Activated CD4-positive, alpha-beta memory T cell treated with anti-CD3 and anti-CD28 coated beads for 36 hours (primary cell): ENCODE measurements at regions not wholly inside any gene's neighbourhood (a gene's known extent, or its start where the extent isn't known, plus 50 kb on each side); places are given as distances from the start of the nearest gene placed in this dataset.
"Not testable (repeated sequence)": the region's sequence is repeated elsewhere in the genome, so short reads cannot be mapped to it uniquely, and the experiment has no call there.

Source experiments
- CTCF ChIA-PET: fragments of 350-600 bp; sonication (Branson Sonifier 250); formaldehyde crosslinking; loops from one replicate; lab custom pipeline; 2021; ENCODE audit warnings: antibody characterized with exemption, inconsistent platforms; lab: Charles Lee
- POLR2A ChIA-PET: fragments of 350-600 bp; sonication (Branson Sonifier 250); formaldehyde crosslinking; loops from one replicate; lab custom pipeline; 2021; ENCODE audit warnings: antibody characterized with exemption; lab: Charles Lee
- DNase-seq: peaks from one replicate; pipeline ENCODE4 v3.0.0-alpha.2; 2020
- H3K27ac Mint-ChIP-seq: one replicate; pipeline ENCODE4 v1.8.0; 2021; ENCODE audit warnings: mixed read lengths
- H3K27me3 Mint-ChIP-seq: one replicate; pipeline ENCODE4 v1.8.0; 2021; ENCODE audit warnings: mixed read lengths
- H3K36me3 Mint-ChIP-seq: one replicate; pipeline ENCODE4 v1.8.0; 2021; ENCODE audit warnings: mixed read lengths
- H3K4me1 Mint-ChIP-seq: one replicate; pipeline ENCODE4 v1.8.0; 2021; ENCODE audit warnings: low read depth, mixed read lengths
- H3K4me3 Mint-ChIP-seq: one replicate; pipeline ENCODE4 v1.8.0; 2021; ENCODE audit warnings: mild to moderate bottlenecking, mixed read lengths
- H3K9me3 Mint-ChIP-seq: one replicate; pipeline ENCODE4 v1.8.0; 2021; ENCODE audit warnings: mixed read lengths
- intact Hi-C: fragments of 100-400 bp; cut with micrococcal nuclease; formaldehyde crosslinking; loops from one replicate; pipeline ENCODE4 v1.15.1; 2023

DNA sequence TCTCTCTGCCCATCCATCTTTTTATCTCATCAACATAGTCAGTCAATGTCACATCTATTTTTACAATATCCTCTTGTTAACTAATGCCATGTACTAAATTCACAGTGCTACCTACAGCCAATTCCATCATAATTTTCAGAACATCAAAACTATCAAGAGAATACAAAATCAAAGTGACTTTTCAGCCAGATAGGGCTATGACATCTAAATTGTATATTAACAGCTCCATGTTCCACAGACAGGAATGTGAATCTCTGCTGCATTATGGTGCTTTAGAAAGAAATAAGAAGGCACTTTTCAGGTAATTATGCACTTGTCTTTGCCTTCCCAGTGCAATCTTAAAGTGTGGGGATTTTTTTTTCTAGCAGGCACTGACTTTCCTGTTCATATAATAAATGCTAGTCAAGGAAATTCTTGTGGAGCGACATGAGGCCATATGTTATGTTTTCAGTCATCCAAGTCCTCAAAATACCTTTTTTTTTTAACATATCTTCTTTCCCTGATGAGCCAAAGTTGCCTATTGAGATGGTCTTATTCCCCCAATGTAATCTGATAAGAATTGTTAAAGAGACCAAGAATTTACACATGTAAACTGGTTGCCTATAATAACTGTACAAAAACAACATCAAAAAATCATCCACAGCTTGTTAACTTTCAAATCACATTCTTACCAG lies 252.0 kb upstream of the CNTN3 start:
- Mint-ChIP-seq H3K4me3 (no peak overlapping the region), H3K9me3 (peaks cover 5% of the 10 kb centered on the region), H3K4me1 (no peaks in the 10 kb centered on the region), H3K27ac (no peak overlapping the region), H3K36me3 (no peaks in the 10 kb centered on the region), H3K27me3 (no peaks in the 10 kb centered on the region)
- CTCF ChIA-PET, result no interaction called here
- intact Hi-C loops, result no loop called here
- no peak for DNase-seq
- POLR2A ChIA-PET, result no interaction called here

DNA sequence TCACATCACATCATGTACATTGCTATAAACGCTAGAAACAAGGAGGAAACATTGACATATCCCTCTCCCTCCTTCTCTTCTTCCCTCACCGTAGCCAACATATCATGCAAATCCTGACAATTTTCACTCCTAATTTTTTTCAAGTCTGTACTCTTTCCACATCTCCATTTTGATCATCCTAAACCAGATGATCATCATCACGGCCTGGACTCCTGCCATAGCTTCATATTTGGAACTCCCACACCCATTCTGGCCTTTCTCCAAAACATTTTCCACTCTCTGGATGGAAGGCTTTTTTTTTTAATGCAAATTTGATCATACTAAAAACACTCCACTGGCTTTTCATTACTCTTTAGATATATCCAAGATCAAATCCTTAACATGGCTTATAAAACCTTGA lies 248.0 kb upstream of the CNTN3 start:
- ChIA-PET POLR2A (no interaction called here), CTCF (no interaction called here)
- no peaks in the 10 kb centered on the region for H3K36me3 Mint-ChIP-seq
- DNase-seq, result no peak
- H3K4me1 Mint-ChIP-seq, result no peaks in the 10 kb centered on the region
- intact Hi-C loops, result no loop called here
- H3K27ac Mint-ChIP-seq, result no peak overlapping the region
- H3K4me3 Mint-ChIP-seq, result no peak overlapping the region
- H3K27me3 Mint-ChIP-seq, result no peaks in the 10 kb centered on the region
- H3K9me3 Mint-ChIP-seq, result peaks cover 5% of the 10 kb centered on the region

DNA sequence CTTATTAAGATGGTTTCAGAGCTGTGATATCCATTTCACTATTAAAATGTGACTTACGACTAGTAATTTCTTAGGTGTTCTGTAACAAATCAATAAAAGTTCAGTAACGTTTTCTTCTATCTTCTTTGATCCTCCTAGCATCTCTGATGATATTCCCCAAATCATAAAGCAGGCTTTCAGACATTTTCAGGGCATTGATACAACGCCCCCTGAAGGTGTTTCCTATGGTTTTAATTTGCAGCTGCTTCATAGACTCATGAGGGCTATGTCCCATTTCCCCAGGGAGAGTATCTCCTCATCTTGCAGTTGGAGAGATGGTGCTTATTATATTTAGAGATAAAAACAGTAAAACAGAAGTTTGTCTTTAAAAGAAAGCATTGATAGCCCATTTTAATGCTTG lies 246.8 kb upstream of the CNTN3 start:
- H3K9me3 Mint-ChIP-seq, result peaks cover 9% of the 10 kb centered on the region
- no peak overlapping the region for H3K4me3 Mint-ChIP-seq

DNA sequence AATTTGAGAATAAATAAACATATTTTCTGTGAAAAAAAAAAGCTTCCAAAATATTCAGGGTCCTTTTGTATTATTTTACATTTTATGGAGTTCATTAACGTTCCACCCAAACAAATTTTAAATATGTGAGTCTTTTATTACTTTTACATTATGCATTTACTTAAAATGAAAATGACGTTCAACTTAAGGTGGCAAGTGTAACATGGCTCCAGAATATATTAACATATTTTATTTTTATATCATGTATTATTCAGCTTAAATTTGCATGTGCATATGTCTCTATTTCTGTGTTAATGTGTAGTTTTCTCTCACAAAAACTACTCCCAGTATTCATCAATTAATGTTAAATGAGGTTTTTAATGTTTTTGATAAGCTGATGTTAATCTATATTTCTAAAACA lies 243.6 kb upstream of the CNTN3 start:
- POLR2A ChIA-PET, result no interaction called here

More for the DNA sequence above, 246.8 kb upstream of the CNTN3 start:
- no peak for DNase-seq
- ChIA-PET CTCF (no interaction called here), POLR2A (no interaction called here)
- intact Hi-C loops, result no loop called here
- Mint-ChIP-seq H3K27me3 (no peaks in the 10 kb centered on the region), H3K27ac (no peak overlapping the region), H3K4me1 (no peaks in the 10 kb centered on the region), H3K36me3 (no peaks in the 10 kb centered on the region)

DNA sequence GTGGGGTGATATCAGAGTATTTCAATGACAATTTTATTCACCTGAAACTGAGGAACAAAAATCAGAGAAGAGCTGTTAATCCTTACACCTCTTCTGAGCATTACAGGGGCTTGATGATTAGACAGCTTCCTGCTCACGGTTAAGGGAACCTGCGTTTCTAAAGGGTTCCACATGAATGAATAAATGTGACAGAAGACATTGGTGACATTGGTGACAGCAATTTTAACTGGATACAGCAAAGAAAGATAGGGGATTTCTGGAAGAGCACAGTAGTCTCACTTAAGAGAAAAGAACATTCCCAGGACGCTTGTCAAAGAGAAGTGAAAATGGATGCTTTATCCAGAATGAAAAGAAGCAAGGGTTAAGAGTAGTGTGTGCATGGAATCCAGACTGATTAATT lies 235.9 kb upstream of the CNTN3 start:
- no peaks in the 10 kb centered on the region for H3K27me3 Mint-ChIP-seq
- H3K4me1 Mint-ChIP-seq, result no peaks in the 10 kb centered on the region
- H3K4me3 Mint-ChIP-seq, result no peak overlapping the region
- peaks cover 10% of the 10 kb centered on the region for H3K9me3 Mint-ChIP-seq
- DNase-seq, result no peak
- POLR2A ChIA-PET, result no interaction called here
- CTCF ChIA-PET, result no interaction called here
- H3K36me3 Mint-ChIP-seq, result no peaks in the 10 kb centered on the region
- H3K27ac Mint-ChIP-seq, result no peak overlapping the region
- intact Hi-C loops, result no loop called here

More for the DNA sequence above, 243.6 kb upstream of the CNTN3 start:
- Mint-ChIP-seq H3K36me3 (no peaks in the 10 kb centered on the region), H3K9me3 (peaks cover 7% of the 10 kb centered on the region), H3K27me3 (no peaks in the 10 kb centered on the region), H3K4me3 (no peak overlapping the region), H3K4me1 (no peaks in the 10 kb centered on the region), H3K27ac (no peak overlapping the region)
- CTCF ChIA-PET, result no interaction called here
- intact Hi-C loops, result no loop called here
- no peak for DNase-seq

DNA sequence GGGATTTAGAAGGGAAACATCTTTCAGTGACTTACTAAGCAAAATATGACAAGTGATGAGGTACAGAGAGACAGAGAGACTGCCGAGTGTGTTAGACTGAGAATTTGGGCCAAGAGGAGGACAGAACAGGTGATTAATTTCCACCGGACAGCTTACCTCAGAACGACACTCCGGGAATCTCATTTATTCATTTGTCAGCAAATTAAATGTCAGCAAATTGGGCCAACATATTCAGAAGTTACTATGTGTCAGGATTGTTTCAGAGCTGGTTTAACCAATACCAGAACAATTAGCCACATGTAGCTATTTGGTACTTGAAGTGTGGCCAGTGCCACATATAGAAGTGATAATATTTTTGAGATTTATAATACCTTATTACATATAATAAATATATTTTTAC lies 232.6 kb upstream of the CNTN3 start:
- no peak overlapping the region for H3K27ac Mint-ChIP-seq
- no peak overlapping the region for H3K4me3 Mint-ChIP-seq
- DNase-seq, result no peak
- H3K9me3 Mint-ChIP-seq, result peaks cover 14% of the 10 kb centered on the region
- intact Hi-C loops, result no loop called here
- CTCF ChIA-PET, result no interaction called here
- POLR2A ChIA-PET, result no interaction called here
- no peaks in the 10 kb centered on the region for H3K36me3 Mint-ChIP-seq
- H3K27me3 Mint-ChIP-seq, result no peaks in the 10 kb centered on the region
- no peaks in the 10 kb centered on the region for H3K4me1 Mint-ChIP-seq

DNA sequence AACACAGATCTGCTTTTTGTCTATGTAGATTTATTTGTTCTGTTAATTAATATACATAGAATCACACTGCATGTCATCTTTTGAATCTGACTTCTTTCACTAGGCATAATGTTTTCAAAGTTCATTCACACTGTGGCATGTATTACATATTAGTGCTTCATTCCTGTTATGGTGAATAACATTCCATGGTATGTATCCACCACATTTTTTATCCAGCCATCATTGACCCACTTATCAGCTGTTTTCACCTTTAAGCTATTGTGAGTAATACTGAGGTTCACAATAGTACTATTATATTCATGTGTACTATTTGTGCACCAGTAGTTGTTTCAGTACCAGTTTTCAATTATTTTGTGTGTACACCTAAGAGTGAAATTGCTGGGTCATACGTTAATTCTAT lies 230.6 kb upstream of the CNTN3 start:
- no peak overlapping the region for H3K4me3 Mint-ChIP-seq
- POLR2A ChIA-PET, result no interaction called here
- no peaks in the 10 kb centered on the region for H3K36me3 Mint-ChIP-seq
- H3K27me3 Mint-ChIP-seq, result no peaks in the 10 kb centered on the region
- no peaks in the 10 kb centered on the region for H3K4me1 Mint-ChIP-seq
- intact Hi-C loops, result no loop called here
- CTCF ChIA-PET, result no interaction called here
- no peak overlapping the region for H3K27ac Mint-ChIP-seq
- DNase-seq, result no peak
- peaks cover 17% of the 10 kb centered on the region for H3K9me3 Mint-ChIP-seq

DNA sequence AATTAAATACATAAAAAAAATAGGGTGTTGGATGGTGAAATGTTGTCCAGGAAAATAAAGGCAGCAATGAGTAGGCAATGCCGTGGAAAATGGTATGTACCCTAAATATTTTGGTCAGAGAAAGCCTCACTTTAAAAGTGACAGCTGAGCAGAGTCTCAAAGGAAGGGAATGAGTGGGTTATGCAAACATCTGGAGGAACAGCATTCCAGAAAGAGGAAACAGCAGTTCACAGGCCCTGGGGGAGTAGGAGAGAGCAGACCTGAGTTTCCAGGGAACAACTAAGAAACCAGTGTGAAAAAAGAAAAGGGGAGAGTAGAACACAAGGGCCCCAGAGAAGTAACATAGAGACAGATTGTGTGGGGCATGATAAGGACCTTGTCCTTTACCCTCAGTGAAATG lies 230.0 kb upstream of the CNTN3 start:
- peaks cover 14% of the 10 kb centered on the region for H3K9me3 Mint-ChIP-seq
- no peaks in the 10 kb centered on the region for H3K4me1 Mint-ChIP-seq
- ChIA-PET POLR2A (no interaction called here), CTCF (no interaction called here)
- intact Hi-C loops, result no loop called here
- H3K27ac Mint-ChIP-seq, result no peak overlapping the region
- H3K4me3 Mint-ChIP-seq, result no peak overlapping the region
- no peak for DNase-seq
- no peaks in the 10 kb centered on the region for H3K27me3 Mint-ChIP-seq
- no peaks in the 10 kb centered on the region for H3K36me3 Mint-ChIP-seq

DNA sequence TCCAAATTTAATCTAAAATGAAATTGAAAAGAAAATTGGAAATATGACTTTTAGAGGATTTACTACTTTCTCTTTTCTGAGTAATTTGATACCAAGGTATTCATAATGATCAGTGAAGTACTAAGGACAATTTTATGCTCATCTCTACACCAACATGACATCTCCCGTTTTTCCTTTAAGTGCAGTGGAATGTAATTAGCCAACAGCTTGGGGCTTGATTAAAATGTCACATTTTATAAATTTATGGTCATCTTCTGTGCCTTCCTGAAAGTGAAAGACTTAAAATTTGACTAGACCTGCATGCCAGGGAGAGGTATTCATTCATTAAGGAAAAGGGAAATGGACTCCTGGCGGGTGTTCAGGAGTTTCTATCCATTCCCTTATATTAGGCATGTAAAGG lies 228.2 kb upstream of the CNTN3 start:
- CTCF ChIA-PET, result no interaction called here
- no peak overlapping the region for H3K4me3 Mint-ChIP-seq
- POLR2A ChIA-PET, result no interaction called here
- intact Hi-C loops, result no loop called here
- H3K36me3 Mint-ChIP-seq, result no peaks in the 10 kb centered on the region
- peaks cover 18% of the 10 kb centered on the region for H3K9me3 Mint-ChIP-seq
- H3K27ac Mint-ChIP-seq, result no peak overlapping the region
- H3K4me1 Mint-ChIP-seq, result no peaks in the 10 kb centered on the region
- no peak for DNase-seq
- no peaks in the 10 kb centered on the region for H3K27me3 Mint-ChIP-seq

DNA sequence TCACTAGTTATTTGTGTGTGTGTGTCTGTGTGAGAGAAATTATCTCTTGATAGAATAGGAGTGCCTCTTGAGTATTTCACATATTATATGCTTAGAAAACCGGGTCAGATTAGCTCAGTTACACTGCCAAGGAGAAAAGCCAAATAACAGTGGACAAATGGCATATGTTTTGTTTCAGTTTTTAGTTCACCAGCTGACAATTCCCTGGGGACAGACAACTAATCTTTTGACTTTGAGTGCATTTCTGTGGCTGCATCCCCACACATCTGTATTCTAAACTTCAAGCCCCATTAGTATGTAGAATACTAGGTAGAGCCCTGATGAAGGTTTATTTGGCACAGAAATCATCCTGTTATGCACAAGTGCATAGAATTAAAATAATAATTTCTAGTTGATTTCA lies 227.7 kb upstream of the CNTN3 start:
- no peaks in the 10 kb centered on the region for H3K36me3 Mint-ChIP-seq
- no peak overlapping the region for H3K27ac Mint-ChIP-seq
- intact Hi-C loops, result no loop called here
- no peaks in the 10 kb centered on the region for H3K27me3 Mint-ChIP-seq
- peaks cover 18% of the 10 kb centered on the region for H3K9me3 Mint-ChIP-seq
- H3K4me3 Mint-ChIP-seq, result no peak overlapping the region
- no peaks in the 10 kb centered on the region for H3K4me1 Mint-ChIP-seq
- DNase-seq, result no peak
- ChIA-PET CTCF (no interaction called here), POLR2A (no interaction called here)

DNA sequence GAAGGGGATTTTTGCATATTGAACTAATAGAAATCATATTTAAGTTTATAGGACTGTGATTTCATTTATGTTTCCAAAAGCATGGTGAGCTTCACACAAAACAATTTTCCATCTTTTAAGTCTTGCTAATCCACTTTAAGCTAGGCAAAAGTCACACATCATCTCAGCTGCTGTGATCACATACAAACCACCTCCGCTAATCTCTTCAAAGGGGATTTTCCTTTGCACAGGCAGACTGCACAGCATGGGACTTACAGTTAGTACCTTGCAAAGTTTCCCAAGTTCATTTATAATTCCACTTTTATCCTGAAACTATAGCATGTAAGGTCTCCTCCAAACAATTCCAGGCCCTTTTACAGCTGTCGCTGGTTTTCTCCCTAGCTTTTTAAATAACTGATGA lies 225.1 kb upstream of the CNTN3 start:
- Mint-ChIP-seq H3K27me3 (no peaks in the 10 kb centered on the region), H3K4me1 (no peaks in the 10 kb centered on the region), H3K36me3 (no peaks in the 10 kb centered on the region), H3K9me3 (peaks cover 13% of the 10 kb centered on the region), H3K4me3 (no peak overlapping the region), H3K27ac (no peak overlapping the region)
- no peak for DNase-seq
- intact Hi-C loops, result no loop called here
- ChIA-PET CTCF (no interaction called here), POLR2A (no interaction called here)

DNA sequence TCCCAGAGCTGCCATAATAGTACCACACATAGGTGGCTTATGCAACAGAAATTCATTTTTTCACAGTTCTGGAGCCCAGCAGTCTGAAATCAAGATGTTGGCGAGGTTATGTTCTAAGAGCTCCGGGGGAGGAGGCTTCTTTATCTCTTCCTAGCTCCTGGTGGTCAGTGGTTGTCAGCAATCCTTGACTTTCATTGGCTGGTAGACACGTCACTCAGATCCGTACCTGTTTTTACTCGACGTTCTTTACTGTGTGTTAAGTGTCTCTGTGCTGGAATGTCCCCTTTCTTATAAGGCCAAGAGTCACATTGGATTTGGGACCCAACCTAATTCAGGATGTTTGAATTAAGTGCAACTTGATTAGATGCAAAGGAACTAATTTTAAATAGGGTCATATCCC lies 218.5 kb upstream of the CNTN3 start:
- H3K9me3 Mint-ChIP-seq, result peaks cover 2% of the 10 kb centered on the region
- no peak for DNase-seq
- H3K4me1 Mint-ChIP-seq, result no peaks in the 10 kb centered on the region
- no peak overlapping the region for H3K27ac Mint-ChIP-seq
- CTCF ChIA-PET, result no interaction called here
- no peaks in the 10 kb centered on the region for H3K27me3 Mint-ChIP-seq
- POLR2A ChIA-PET, result no interaction called here
- no peak overlapping the region for H3K4me3 Mint-ChIP-seq
- H3K36me3 Mint-ChIP-seq, result no peaks in the 10 kb centered on the region
- intact Hi-C loops, result no loop called here

DNA sequence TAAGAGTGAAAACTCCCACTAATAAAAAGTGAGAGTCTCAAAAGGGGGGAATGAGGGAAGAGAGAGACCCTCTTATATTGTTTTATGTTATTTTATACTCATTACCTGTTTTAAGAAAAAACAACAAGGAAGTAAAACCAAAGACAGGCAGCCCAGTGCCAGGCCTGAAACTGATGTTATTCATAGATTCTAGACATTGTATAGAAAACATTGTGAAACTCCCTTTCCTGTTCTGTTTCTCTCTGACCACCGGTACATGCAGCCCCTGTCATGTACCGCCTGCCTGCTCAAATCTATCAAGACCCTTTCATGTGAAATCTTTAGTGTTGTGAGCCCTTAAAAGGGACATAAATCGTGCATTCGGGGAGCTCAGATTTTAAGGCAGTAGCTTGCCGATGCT lies 216.4 kb upstream of the CNTN3 start:
- CTCF ChIA-PET, result not testable (repeated sequence)

More for the DNA sequence above, 216.4 kb upstream of the CNTN3 start:
- H3K36me3 Mint-ChIP-seq, H3K4me1 Mint-ChIP-seq, intact Hi-C loops, H3K27ac Mint-ChIP-seq, H3K4me3 Mint-ChIP-seq, H3K9me3 Mint-ChIP-seq, POLR2A ChIA-PET, DNase-seq, H3K27me3 Mint-ChIP-seq: not testable (repeated sequence)
